Activated CD8-positive, alpha-beta T cell treated with anti-CD3 and anti-CD28 coated beads for 36 hours (primary cell): ENCODE measurements at regions not wholly inside any gene's neighbourhood (a gene's known extent, or its start where the extent isn't known, plus 50 kb on each side); places are given as distances from the start of the nearest gene placed in this dataset.

Source experiments
- ATAC-seq: fragments of 200-7000 bp; cut with Tn5 transposase; one replicate; pipeline ENCODE4 v1.10.0; 2021; ENCODE audit warnings: mild to moderate bottlenecking, moderate library complexity
- CTCF ChIA-PET: fragments of 350-600 bp; sonication (Branson Sonifier 250); formaldehyde crosslinking; loops from one replicate; lab custom pipeline; 2021; ENCODE audit warnings: antibody characterized with exemption; lab: Charles Lee
- POLR2A ChIA-PET: fragments of 350-600 bp; sonication (Branson Sonifier 250); formaldehyde crosslinking; loops from one replicate; lab custom pipeline; 2021; ENCODE audit warnings: antibody characterized with exemption; lab: Charles Lee
- DNase-seq: peaks from one replicate; pipeline ENCODE4 v3.0.0-alpha.2; 2020
- H3K27ac Mint-ChIP-seq: one replicate; pipeline ENCODE4 v1.8.0; 2021; ENCODE audit warnings: mild to moderate bottlenecking, mixed read lengths
- H3K27me3 Mint-ChIP-seq: one replicate; pipeline ENCODE4 v1.8.0; 2021; ENCODE audit warnings: mixed read lengths
- H3K36me3 Mint-ChIP-seq: one replicate; pipeline ENCODE4 v1.8.0; 2021; ENCODE audit warnings: low read depth, mixed read lengths
- H3K4me1 Mint-ChIP-seq: one replicate; pipeline ENCODE4 v1.8.0; 2021; ENCODE audit warnings: low read depth, mixed read lengths
- H3K4me3 Mint-ChIP-seq: one replicate; pipeline ENCODE4 v1.8.0; 2021; ENCODE audit warnings: mild to moderate bottlenecking, moderate library complexity, mixed read lengths
- H3K9me3 Mint-ChIP-seq: one replicate; pipeline ENCODE4 v1.8.0; 2021; ENCODE audit warnings: mixed read lengths
- intact Hi-C: fragments of 100-400 bp; cut with micrococcal nuclease; formaldehyde crosslinking; loops from one replicate; pipeline ENCODE4 v1.10.0; 2022
- TF ChIP-seq, protein P1 (sequence below): fragments of 200-600 bp; IDR thresholded peaks from one replicate; pipeline ENCODE4 v1.8.0; 2022; ENCODE audit warnings: antibody characterized with exemption, mild to moderate bottlenecking

DNA sequence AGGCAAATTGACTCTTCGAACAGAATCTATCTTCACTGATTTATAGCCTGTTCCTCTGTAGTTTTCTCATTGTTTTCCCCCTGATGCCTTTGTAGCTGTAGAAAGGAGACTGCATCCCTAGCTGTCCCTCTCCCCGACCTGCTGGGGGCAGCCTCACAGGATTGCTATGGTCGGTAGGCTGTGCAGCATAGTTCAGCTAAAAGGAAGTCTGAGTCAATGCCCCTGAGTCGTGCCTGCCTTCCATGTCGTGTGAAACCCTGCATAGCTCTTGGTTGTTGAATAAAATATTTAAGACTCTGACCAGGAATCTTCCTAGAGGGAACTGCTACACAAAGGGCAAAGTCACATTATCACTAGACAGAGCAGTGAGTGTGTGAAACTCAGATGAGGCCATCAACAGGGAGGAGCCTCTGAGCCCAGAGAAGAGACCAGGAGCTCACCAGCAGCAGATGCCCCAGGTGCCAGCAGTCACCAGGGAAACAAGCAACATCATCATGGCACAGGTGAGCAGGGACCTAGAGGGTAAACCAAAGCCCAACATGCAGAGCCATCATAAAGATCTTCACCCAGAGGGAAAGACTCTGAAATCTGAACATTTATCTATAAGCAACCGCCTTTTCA, 108.4 kb upstream of the NBEA start:
- DNase-seq: peak; percentile 6
- Mint-ChIP-seq H3K27ac (no peak overlapping the region), H3K4me1 (no peaks in the 10 kb centered on the region), H3K4me3 (no peak overlapping the region), H3K36me3 (no peaks in the 10 kb centered on the region), H3K27me3 (peaks cover 2% of the 10 kb centered on the region), H3K9me3 (no peaks in the 10 kb centered on the region)
- intact Hi-C loops: no loop called here
- CTCF ChIA-PET: no interaction called here
- TF ChIP-seq, protein P1, sequence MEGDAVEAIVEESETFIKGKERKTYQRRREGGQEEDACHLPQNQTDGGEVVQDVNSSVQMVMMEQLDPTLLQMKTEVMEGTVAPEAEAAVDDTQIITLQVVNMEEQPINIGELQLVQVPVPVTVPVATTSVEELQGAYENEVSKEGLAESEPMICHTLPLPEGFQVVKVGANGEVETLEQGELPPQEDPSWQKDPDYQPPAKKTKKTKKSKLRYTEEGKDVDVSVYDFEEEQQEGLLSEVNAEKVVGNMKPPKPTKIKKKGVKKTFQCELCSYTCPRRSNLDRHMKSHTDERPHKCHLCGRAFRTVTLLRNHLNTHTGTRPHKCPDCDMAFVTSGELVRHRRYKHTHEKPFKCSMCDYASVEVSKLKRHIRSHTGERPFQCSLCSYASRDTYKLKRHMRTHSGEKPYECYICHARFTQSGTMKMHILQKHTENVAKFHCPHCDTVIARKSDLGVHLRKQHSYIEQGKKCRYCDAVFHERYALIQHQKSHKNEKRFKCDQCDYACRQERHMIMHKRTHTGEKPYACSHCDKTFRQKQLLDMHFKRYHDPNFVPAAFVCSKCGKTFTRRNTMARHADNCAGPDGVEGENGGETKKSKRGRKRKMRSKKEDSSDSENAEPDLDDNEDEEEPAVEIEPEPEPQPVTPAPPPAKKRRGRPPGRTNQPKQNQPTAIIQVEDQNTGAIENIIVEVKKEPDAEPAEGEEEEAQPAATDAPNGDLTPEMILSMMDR: no peak
- POLR2A ChIA-PET: no interaction called here
- no peak for ATAC-seq

DNA sequence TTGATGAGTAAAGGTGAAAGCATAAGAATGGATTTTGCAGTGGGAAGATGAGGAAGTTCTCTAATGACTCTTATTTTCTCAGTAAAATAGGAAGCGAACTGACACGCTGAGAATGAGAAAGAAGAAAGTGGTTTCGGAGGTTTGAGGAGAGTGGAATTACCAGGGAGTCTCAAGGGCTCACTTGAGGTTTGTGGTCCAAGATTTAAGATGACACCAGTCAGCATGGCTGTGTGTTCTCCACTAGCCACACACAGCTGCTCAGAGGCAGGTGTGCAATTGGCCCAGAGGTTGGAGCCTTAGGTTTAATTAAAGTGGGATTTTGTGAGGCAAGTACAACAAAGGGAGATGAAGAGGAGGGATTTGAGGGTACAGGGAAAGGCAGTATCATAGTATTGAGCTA, 99.6 kb upstream of the NBEA start:
- ATAC-seq (no peak), DNase-seq (no peak)
- H3K4me3 Mint-ChIP-seq: no peak overlapping the region
- CTCF ChIA-PET: no interaction called here
- no peaks in the 10 kb centered on the region for H3K9me3 Mint-ChIP-seq
- no peaks in the 10 kb centered on the region for H3K4me1 Mint-ChIP-seq
- no peaks in the 10 kb centered on the region for H3K36me3 Mint-ChIP-seq
- TF ChIP-seq, protein P1: no peak
- intact Hi-C loops: no loop called here
- POLR2A ChIA-PET: no interaction called here
- H3K27ac Mint-ChIP-seq: no peak overlapping the region
- H3K27me3 Mint-ChIP-seq: no peaks in the 10 kb centered on the region

DNA sequence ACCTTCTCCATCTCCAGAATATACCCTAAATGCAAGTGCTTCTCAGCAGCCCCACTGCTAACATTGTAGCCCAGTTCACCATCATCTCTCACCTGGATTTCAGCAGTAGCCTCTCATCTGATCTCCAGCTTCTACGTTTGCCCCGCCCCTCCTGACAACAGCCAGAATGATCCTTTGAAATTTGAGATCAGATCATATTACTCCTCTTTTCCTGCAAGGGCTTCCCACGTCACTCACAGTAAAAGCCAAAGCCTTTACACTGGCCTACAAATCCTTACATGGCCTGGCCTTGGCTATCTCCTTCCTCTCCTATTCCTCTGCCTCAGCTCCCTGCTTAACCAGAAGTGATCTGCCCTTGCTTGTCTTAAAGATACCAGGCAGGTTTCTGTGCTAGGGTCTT, 94.3 kb upstream of the NBEA start:
- no peak overlapping the region for H3K27ac Mint-ChIP-seq
- no peaks in the 10 kb centered on the region for H3K9me3 Mint-ChIP-seq
- no peaks in the 10 kb centered on the region for H3K27me3 Mint-ChIP-seq
- H3K4me1 Mint-ChIP-seq: no peaks in the 10 kb centered on the region
- DNase-seq (no peak), ATAC-seq (no peak)
- TF ChIP-seq, protein P1: no peak
- no peak overlapping the region for H3K4me3 Mint-ChIP-seq
- POLR2A ChIA-PET: no interaction called here
- no peaks in the 10 kb centered on the region for H3K36me3 Mint-ChIP-seq
- CTCF ChIA-PET: interaction anchor here (1.4 kb wide), 1 partner anchor 10 kb away, joined by 4 read pairs; no protein-coding TSS in a partner anchor
- intact Hi-C loops: no loop called here

DNA sequence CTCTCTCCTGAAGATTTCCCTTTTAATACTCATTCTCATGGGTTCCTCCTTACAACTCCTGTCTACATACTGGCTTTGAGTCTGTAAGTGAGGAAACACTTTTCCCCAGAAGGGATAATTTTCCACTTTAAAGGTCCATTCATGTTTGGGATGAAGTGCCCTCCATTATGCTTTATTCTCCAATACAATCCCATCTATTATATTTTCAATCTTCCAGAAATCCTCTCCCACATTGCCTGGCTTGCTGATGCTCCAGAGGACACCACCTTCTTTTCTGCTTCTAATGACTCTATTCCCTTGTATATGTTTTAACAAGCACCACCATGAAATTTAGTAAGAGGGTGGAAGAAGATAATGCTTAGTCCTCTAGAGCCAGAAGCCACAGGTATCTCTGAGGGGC, 92.7 kb upstream of the NBEA start:
- H3K4me3 Mint-ChIP-seq: no peak overlapping the region
- intact Hi-C loops: no loop called here
- H3K36me3 Mint-ChIP-seq: no peaks in the 10 kb centered on the region
- CTCF ChIA-PET: no interaction called here
- no peak for DNase-seq
- no peak for ATAC-seq
- H3K4me1 Mint-ChIP-seq: no peaks in the 10 kb centered on the region
- H3K9me3 Mint-ChIP-seq: no peaks in the 10 kb centered on the region
- POLR2A ChIA-PET: no interaction called here
- no peaks in the 10 kb centered on the region for H3K27me3 Mint-ChIP-seq
- TF ChIP-seq, protein P1: no peak
- no peak overlapping the region for H3K27ac Mint-ChIP-seq

DNA sequence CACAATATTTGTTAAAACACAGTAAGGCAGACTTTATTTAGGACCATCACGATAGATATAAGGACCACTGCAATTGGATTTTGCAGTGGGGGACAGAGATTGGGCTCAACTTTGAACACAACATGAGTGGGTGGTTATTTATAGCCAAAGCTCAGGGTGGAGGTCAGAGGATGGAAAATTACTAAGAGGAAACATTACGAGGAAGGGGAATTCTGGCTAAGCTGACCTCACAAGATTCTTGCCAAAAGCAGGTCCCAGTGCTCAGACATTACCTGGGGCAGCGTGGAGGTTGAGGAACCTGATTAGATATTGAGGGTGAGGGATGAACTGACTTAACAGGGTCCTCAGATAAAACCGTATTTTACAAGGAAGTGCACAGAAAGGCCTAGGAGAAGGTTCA, 88.9 kb upstream of the NBEA start:
- TF ChIP-seq, protein P1: no peak
- Mint-ChIP-seq H3K27ac (no peak overlapping the region), H3K9me3 (no peaks in the 10 kb centered on the region), H3K27me3 (no peaks in the 10 kb centered on the region), H3K4me3 (no peak overlapping the region), H3K4me1 (no peaks in the 10 kb centered on the region), H3K36me3 (no peaks in the 10 kb centered on the region)
- ATAC-seq: no peak
- ChIA-PET POLR2A (no interaction called here), CTCF (no interaction called here)
- DNase-seq: no peak
- intact Hi-C loops: no loop called here
